Esophagus muscularis mucosa (tissue), 4 donors: ENCODE measurements at regions not wholly inside any gene's neighbourhood (a gene's known extent, or its start where the extent isn't known, plus 50 kb on each side); places are given as distances from the start of the nearest gene placed in this dataset.

Source experiments
- DNase-seq: peaks from one replicate; pipeline ENCODE4 v3.0.0-alpha.2; 2017; ENCODE audit errors: extremely low spot score
- H3K27ac ChIP-seq, 4 donors: fragments of 200-600 bp; sonication (generic); replicated peaks in 1 of 4; 1 replicate in 3 of 4; 2 replicates in 1 of 4; pipeline ENCODE4 v1.5.1; 2016 to 2019; ENCODE audit warnings: mild to moderate bottlenecking in 1 of 4
- H3K27me3 ChIP-seq, 4 donors: fragments of 200-600 bp; sonication (generic); one replicate each; pipeline versions ENCODE4 v1.5.1 to v1.6.0; 2016 to 2019
- H3K36me3 ChIP-seq, 4 donors: fragments of 200-600 bp; sonication (generic); one replicate each; pipeline ENCODE4 v1.5.1; 2016 to 2019
- H3K4me1 ChIP-seq, 4 donors: fragments of 200-600 bp; sonication (generic); one replicate each; pipeline ENCODE4 v1.5.1; 2016 to 2019
- H3K4me3 ChIP-seq, 4 donors: fragments of 200-600 bp; sonication (generic); 1 replicate in 2 of 4; 2 replicates in 2 of 4; pipeline ENCODE4 v1.5.1; 2016 to 2019; ENCODE audit warnings: mild to moderate bottlenecking in 4 of 4, moderate library complexity in 1 of 4
- H3K9me3 ChIP-seq, 4 donors: fragments of 200-600 bp; sonication (generic); 1 replicate in 3 of 4; 2 replicates in 1 of 4; pipeline ENCODE4 v1.5.1; 2016 to 2019
- CTCF ChIP-seq, 3 experiments: fragments of 200-600 bp in 2 of 3; fragments of 450-650 bp in 1 of 3; sonication (generic) in 2 of 3; IDR thresholded peaks; one replicate each; pipeline ENCODE4 v1.5.1; 2017 to 2019; ENCODE audit warnings: antibody characterized with exemption in 3 of 3, mild to moderate bottlenecking in 2 of 3, moderate library complexity in 1 of 3
- EP300 ChIP-seq: sonication (generic); formaldehyde crosslinking; IDR thresholded peaks from one replicate; pipeline ENCODE4 v1.6.1; 2017; ENCODE audit warnings: antibody characterized with exemption
- POLR2A ChIP-seq: fragments of 450-650 bp; IDR thresholded peaks from one replicate; pipeline ENCODE4 v1.6.1; 2017; ENCODE audit warnings: antibody characterized with exemption, moderate library complexity, mild to moderate bottlenecking, low read depth
- POLR2AphosphoS5 ChIP-seq, 2 donors: sonication (generic); formaldehyde crosslinking; IDR thresholded peaks; one replicate each; pipeline ENCODE4 v1.6.1; 2017; ENCODE audit warnings: antibody characterized with exemption in 2 of 2
- WGBS: methylation state at CpG from one replicate; pipeline ENCODE4 v1.1.5; 2018; 5-methylcytosine and 5-hydroxymethylcytosine counted together
- intact Hi-C: fragments of 100-400 bp; cut with DNase I; formaldehyde crosslinking; loops from one replicate; pipeline ENCODE4 v1.15.1; 2023

GRCh38 chr5:67619636-67620035 is 423.0 kb upstream of the CD180 start:
- Histone ChIP-seq H3K27ac (no peak overlapping the region), H3K4me1 (peaks cover 0 to 10% (median 2%) of the 10 kb centered on the region in 4 donors), H3K36me3 (no peaks in the 10 kb centered on the region), H3K27me3 (no peaks in the 10 kb centered on the region), H3K9me3 (no peaks in the 10 kb centered on the region), H3K4me3 (no peak overlapping the region)
- TF ChIP-seq CTCF (IDR thresholded peaks at IDR 0.05) (no peak), EP300 (no peak), POLR2A (no peak), POLR2AphosphoS5 (IDR thresholded peaks at IDR 0.05) (no peak)
- no peak for DNase-seq
- whole genome bisulfite sequencing = 71% methylated on average over 4 of the region's 4 CpGs
- intact Hi-C loops = no loop called here

GRCh38 chr5:67619235-67619634 is 422.6 kb upstream of the CD180 start:
- H3K4me3 ChIP-seq = no peak overlapping the region
- no peak for TF ChIP-seq EP300
- no peak for TF ChIP-seq CTCF (IDR thresholded peaks at IDR 0.05)
- no peak for TF ChIP-seq POLR2AphosphoS5 (IDR thresholded peaks at IDR 0.05)
- TF ChIP-seq POLR2A = no peak
- H3K27me3 ChIP-seq = no peaks in the 10 kb centered on the region
- H3K27ac ChIP-seq = no peak overlapping the region
- no peaks in the 10 kb centered on the region for H3K9me3 ChIP-seq
- intact Hi-C loops = no loop called here
- peaks cover 0 to 10% (median 2%) of the 10 kb centered on the region in 4 donors for H3K4me1 ChIP-seq
- no peaks in the 10 kb centered on the region for H3K36me3 ChIP-seq
- no peak for DNase-seq

GRCh38 chr5:67617051-67617450 is 420.5 kb upstream of the CD180 start:
- no peak for DNase-seq
- Histone ChIP-seq H3K27me3 (no peaks in the 10 kb centered on the region), H3K9me3 (no peaks in the 10 kb centered on the region), H3K27ac (no peak overlapping the region), H3K4me3 (no peak overlapping the region), H3K4me1 (peaks cover 0 to 10% (median 2%) of the 10 kb centered on the region in 4 donors), H3K36me3 (no peaks in the 10 kb centered on the region)
- TF ChIP-seq CTCF (IDR thresholded peaks at IDR 0.05) (no peak), POLR2AphosphoS5 (IDR thresholded peaks at IDR 0.05) (no peak), EP300 (no peak), POLR2A (no peak)
- WGBS = 87% methylated on average over 3 of the region's 3 CpGs
- intact Hi-C loops = no loop called here

- Histone ChIP-seq H3K9me3 (no peaks in the 10 kb centered on the region), H3K4me1 (no peaks in the 10 kb centered on the region), H3K27me3 (no peaks in the 10 kb centered on the region), H3K36me3 (no peaks in the 10 kb centered on the region), H3K4me3 (no peak overlapping the region), H3K27ac (no peak overlapping the region)
- intact Hi-C loops = no loop called here
- no peak for TF ChIP-seq POLR2AphosphoS5 (IDR thresholded peaks at IDR 0.05)
- no peak for TF ChIP-seq EP300
- TF ChIP-seq POLR2A = no peak
- no peak for TF ChIP-seq CTCF (IDR thresholded peaks at IDR 0.05)
- DNase-seq = no peak
- WGBS = 95% methylated on average over 4 of the region's 4 CpGs
Observed at GRCh38 chr5:67612961-67613360, 416.4 kb upstream of the CD180 start.

- intact Hi-C loops = no loop called here
- TF ChIP-seq EP300 (no peak), CTCF (IDR thresholded peaks at IDR 0.05) (no peak), POLR2AphosphoS5 (IDR thresholded peaks at IDR 0.05) (no peak), POLR2A (no peak)
- H3K27me3 ChIP-seq = no peaks in the 10 kb centered on the region
- no peak for DNase-seq
- H3K4me1 ChIP-seq = no peaks in the 10 kb centered on the region
- H3K36me3 ChIP-seq = no peaks in the 10 kb centered on the region
- no peak overlapping the region for H3K4me3 ChIP-seq
- no peak overlapping the region for H3K27ac ChIP-seq
- 94% methylated on average over 6 of the region's 6 CpGs for WGBS
- H3K9me3 ChIP-seq = no peaks in the 10 kb centered on the region
Observed at GRCh38 chr5:67610186-67610912, 413.8 kb upstream of the CD180 start.
